DND-41 (cell line): ENCODE measurements at regions not wholly inside any gene's neighbourhood (a gene's known extent, or its start where the extent isn't known, plus 50 kb on each side); places are given as distances from the start of the nearest gene placed in this dataset.

Experiments used
- CTCF ChIP-seq: IDR thresholded peaks from 2 replicates; pipeline ENCODE4 v1.5.1; 2012; ENCODE audit warnings: borderline replicate concordance, low read length, moderate library complexity, mild to moderate bottlenecking; ENCODE audit not compliant: poor library complexity, severe bottlenecking; ENCODE audit errors: extremely low read depth
- EZH2 ChIP-seq: IDR thresholded peaks from 3 replicates; pipeline ENCODE4 v1.6.1; 2012; ENCODE audit warnings: borderline replicate concordance, low read depth, mild to moderate bottlenecking, moderate library complexity, low read length, inconsistent platforms; ENCODE audit not compliant: severe bottlenecking

DNA sequence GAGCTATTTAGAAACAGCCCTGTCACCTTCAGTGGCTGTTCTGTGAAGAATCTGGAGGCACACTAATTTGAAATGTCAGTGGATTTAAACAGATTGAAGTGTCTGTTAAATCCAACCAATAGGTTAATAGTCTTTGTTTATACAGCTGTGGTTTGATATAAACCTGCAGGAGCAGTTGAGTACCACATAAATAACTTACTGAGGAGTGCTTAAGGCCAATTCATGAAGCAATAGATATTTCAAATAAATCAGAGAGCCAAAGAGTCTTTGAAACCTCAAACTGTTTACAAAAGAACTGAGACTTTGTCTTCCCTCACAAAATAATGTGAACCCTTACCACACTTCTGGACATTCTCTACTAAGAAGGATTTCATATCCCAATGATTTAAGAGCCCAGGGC lies 111.9 kb downstream of the FEM1C start:
- no peak for TF ChIP-seq EZH2
- TF ChIP-seq CTCF: no peak
